Karpas-422 (cell line): ENCODE measurements at regions not wholly inside any gene's neighbourhood (a gene's known extent, or its start where the extent isn't known, plus 50 kb on each side); places are given as distances from the start of the nearest gene placed in this dataset. TPM values are rescaled to one million over a fixed set of nuclear protein-coding genes. Genes with fewer than 3 reads are reported as not detected.
A peak's percentile ranks its signal among the peaks of the same experiment; 100 is the strongest.

Experiments
- DNase-seq: peaks from one replicate; pipeline ENCODE4 v3.0.0-alpha.2; 2015
- H2AFZ ChIP-seq: fragments of 200-600 bp; sonication (generic); 2 replicates; pipeline ENCODE4 v1.6.1; 2014; ENCODE audit warnings: antibody characterized with exemption, low read length, mixed read lengths
- H3K27ac ChIP-seq: fragments of 200-600 bp; sonication (generic); 2 replicates; pipeline ENCODE4 v1.5.1; 2014; ENCODE audit warnings: mild to moderate bottlenecking, low read length, moderate library complexity
- H3K27me3 ChIP-seq: fragments of 200-600 bp; sonication (generic); 2 replicates; pipeline ENCODE4 v1.6.1; 2014; ENCODE audit warnings: low read length, mixed read lengths
- H3K36me3 ChIP-seq: fragments of 200-600 bp; sonication (generic); 2 replicates; pipeline ENCODE4 v1.6.1; 2014; ENCODE audit warnings: low read length, mixed read lengths; ENCODE audit not compliant: insufficient read depth
- H3K4me1 ChIP-seq: fragments of 200-600 bp; sonication (generic); 2 replicates; pipeline ENCODE4 v1.6.1; 2014; ENCODE audit warnings: mild to moderate bottlenecking, low read length, mixed read lengths
- H3K4me2 ChIP-seq: fragments of 200-600 bp; sonication (generic); 2 replicates; pipeline ENCODE4 v1.6.1; 2014; ENCODE audit warnings: low read length, low read depth, mild to moderate bottlenecking; ENCODE audit not compliant: poor library complexity, severe bottlenecking
- H3K4me3 ChIP-seq: fragments of 200-600 bp; sonication (generic); 2 replicates; pipeline ENCODE4 v1.5.1; 2014; ENCODE audit warnings: mild to moderate bottlenecking, antibody characterized with exemption, low read length, mixed read lengths
- H3K79me2 ChIP-seq: fragments of 200-600 bp; sonication (generic); 2 replicates; pipeline ENCODE4 v1.6.1; 2014; ENCODE audit warnings: mild to moderate bottlenecking, low read length, mixed read lengths
- H3K9ac ChIP-seq: fragments of 200-600 bp; sonication (generic); 2 replicates; pipeline ENCODE4 v1.6.0; 2014; ENCODE audit warnings: low read length
- H3K9me2 ChIP-seq: fragments of 200-600 bp; sonication (generic), shearing (Covaris generic); replicated peaks from 2 replicates; pipeline ENCODE4 v1.6.0; 2014; ENCODE audit warnings: mild to moderate bottlenecking, low read length, moderate library complexity; ENCODE audit not compliant: insufficient read depth
- H3K9me3 ChIP-seq: fragments of 300-700, 200-600 bp; sonication (generic); 2 replicates; pipeline ENCODE4 v1.6.1; 2014; ENCODE audit warnings: low read length, mixed read lengths
- H4K20me1 ChIP-seq: fragments of 200-600 bp; sonication (generic); 2 replicates; pipeline ENCODE4 v1.6.1; 2014; ENCODE audit warnings: mild to moderate bottlenecking, antibody characterized with exemption, low read length, low read depth; ENCODE audit not compliant: insufficient read depth
- small RNA-seq: library from RNA; depleted of rRNA; stranded (forward); fragments of <200 nt; gene quantifications from one replicate; pipeline ENCODE3, GENCODE V24; 2014

GRCh38 chr6:37551867-37552266 lies 52.2 kb upstream of the CCDC167 start:
- Histone ChIP-seq H3K27me3 (no peaks in the 10 kb centered on the region), H3K9me3 (no peaks in the 10 kb centered on the region), H3K36me3 (no peaks in the 10 kb centered on the region), H3K4me2 (no peak overlapping the region), H3K4me3 (no peak overlapping the region), H3K9me2 (no peaks in the 10 kb centered on the region), H3K27ac (no peak overlapping the region), H4K20me1 (no peaks in the 10 kb centered on the region), H3K4me1 (peaks cover 85% of the 10 kb centered on the region), H2AFZ (no peak overlapping the region), H3K79me2 (no peaks in the 10 kb centered on the region), H3K9ac (no peak overlapping the region)
- DNase-seq, result no peak

GRCh38 chr6:37551446-37551845 lies 51.8 kb upstream of the CCDC167 start:
- Histone ChIP-seq H3K4me3 (no peak overlapping the region), H3K4me1 (peaks cover 82% of the 10 kb centered on the region), H3K9ac (no peak overlapping the region), H3K4me2 (no peak overlapping the region), H2AFZ (no peak overlapping the region), H3K27me3 (no peaks in the 10 kb centered on the region), H3K9me2 (no peaks in the 10 kb centered on the region), H3K79me2 (no peaks in the 10 kb centered on the region), H3K9me3 (no peaks in the 10 kb centered on the region), H3K36me3 (no peaks in the 10 kb centered on the region), H4K20me1 (no peaks in the 10 kb centered on the region), H3K27ac (no peak overlapping the region)
- no peak for DNase-seq

GRCh38 chr6:37551002-37551401 lies 51.3 kb upstream of the CCDC167 start:
- no peaks in the 10 kb centered on the region for H3K9me3 ChIP-seq
- H3K4me1 ChIP-seq, result peaks cover 82% of the 10 kb centered on the region
- H3K79me2 ChIP-seq, result no peaks in the 10 kb centered on the region
- H3K27me3 ChIP-seq, result no peaks in the 10 kb centered on the region
- no peaks in the 10 kb centered on the region for H3K9me2 ChIP-seq
- no peak overlapping the region for H3K4me2 ChIP-seq
- no peaks in the 10 kb centered on the region for H3K36me3 ChIP-seq
- H3K9ac ChIP-seq, result no peak overlapping the region
- H3K4me3 ChIP-seq, result no peak overlapping the region
- no peak for DNase-seq
- H4K20me1 ChIP-seq, result no peaks in the 10 kb centered on the region
- no peak overlapping the region for H2AFZ ChIP-seq
- no peak overlapping the region for H3K27ac ChIP-seq

- H3K36me3 ChIP-seq, result no peaks in the 10 kb centered on the region
- H3K9ac ChIP-seq, result peak overlapping the region; percentile 29
- peaks cover 76% of the 10 kb centered on the region for H3K4me1 ChIP-seq
- no peak for DNase-seq
- peak overlapping the region; percentile 71 for H3K4me2 ChIP-seq
- H3K79me2 ChIP-seq, result no peaks in the 10 kb centered on the region
- H2AFZ ChIP-seq, result peak overlapping the region; percentile 76; the same call in 1 of the 2 replicates
- no peaks in the 10 kb centered on the region for H3K27me3 ChIP-seq
- no peaks in the 10 kb centered on the region for H4K20me1 ChIP-seq
- no peaks in the 10 kb centered on the region for H3K9me2 ChIP-seq
- peak overlapping the region; percentile 82 for H3K27ac ChIP-seq
- H3K4me3 ChIP-seq, result peak overlapping the region; percentile 10; the same call in 1 of the 2 replicates
- no peaks in the 10 kb centered on the region for H3K9me3 ChIP-seq
These were observed 50.6 kb upstream of the CCDC167 start for GRCh38 chr6:37550191-37550831.

- Histone ChIP-seq H3K79me2 (no peaks in the 10 kb centered on the region), H3K4me2 (peak overlapping the region; percentile 71), H3K36me3 (no peaks in the 10 kb centered on the region), H3K4me3 (peak overlapping the region; percentile 10; the same call in 1 of the 2 replicates), H3K27ac (peak overlapping the region; percentile 82), H4K20me1 (no peaks in the 10 kb centered on the region), H3K27me3 (no peaks in the 10 kb centered on the region), H3K4me1 (peaks cover 70% of the 10 kb centered on the region), H3K9ac (peak overlapping the region; percentile 29), H3K9me2 (no peaks in the 10 kb centered on the region), H3K9me3 (no peaks in the 10 kb centered on the region), H2AFZ (peak overlapping the region; percentile 76; the same call in 1 of the 2 replicates)
- peak; percentile 81 for DNase-seq
These were observed 49.9 kb upstream of the CCDC167 start for GRCh38 chr6:37549558-37549957.

Small RNAs in the stretch of these regions (small RNA-seq; reads per million reads assigned to genes)
- not detected for gene MIR4462
